Vagina (tissue), 2 donors: ENCODE measurements at regions not wholly inside any gene's neighbourhood (a gene's known extent, or its start where the extent isn't known, plus 50 kb on each side); places are given as distances from the start of the nearest gene placed in this dataset.

Source experiments
- DNase-seq, 2 donors: peaks; one replicate each; pipeline ENCODE4 v3.0.0-alpha.2; 2017; ENCODE audit errors: extremely low spot score in 2 of 2
- H3K27ac ChIP-seq: fragments of 200-600 bp; sonication (generic); one replicate; pipeline ENCODE4 v1.5.1; 2019
- H3K27me3 ChIP-seq: fragments of 200-600 bp; sonication (generic); one replicate; pipeline ENCODE4 v1.5.1; 2019
- H3K36me3 ChIP-seq, 2 donors: fragments of 200-600 bp; sonication (generic); one replicate each; pipeline ENCODE4 v1.5.1; 2017 to 2019
- H3K4me1 ChIP-seq: fragments of 200-600 bp; sonication (generic); one replicate; pipeline ENCODE4 v1.5.1; 2019
- H3K4me3 ChIP-seq, 2 donors: fragments of 200-600 bp; sonication (generic); 1 replicate in 1 of 2; 2 replicates in 1 of 2; pipeline ENCODE4 v1.5.1; 2016 to 2019
- H3K9me3 ChIP-seq: fragments of 200-600 bp; sonication (generic); one replicate; pipeline ENCODE4 v1.5.1; 2019
- POLR2A ChIP-seq, 2 donors: fragments of 450-650 bp; IDR thresholded peaks; one replicate each; pipeline ENCODE4 v1.6.1; 2017; ENCODE audit warnings: antibody characterized with exemption in 2 of 2, mild to moderate bottlenecking in 2 of 2, moderate library complexity in 2 of 2
- POLR2AphosphoS5 ChIP-seq, 2 donors: sonication (generic); formaldehyde crosslinking; IDR thresholded peaks; one replicate each; pipeline ENCODE4 v1.9.0; 2017; ENCODE audit warnings: antibody characterized with exemption in 2 of 2, mild to moderate bottlenecking in 2 of 2, low read depth in 1 of 2; ENCODE audit not compliant: insufficient read depth in 1 of 2
- intact Hi-C: fragments of 100-400 bp; cut with DNase I; formaldehyde crosslinking; loops from one replicate; pipeline ENCODE4 v1.15.1; 2023
- TF ChIP-seq, protein P1 (sequence below), 3 experiments: fragments of 450-650 bp in 2 of 3; fragments of 200-600 bp in 1 of 3; sonication (generic) in 1 of 3; IDR thresholded peaks; one replicate each; pipeline ENCODE4 v1.5.1; 2017 to 2019; ENCODE audit warnings: antibody characterized with exemption in 3 of 3, mild to moderate bottlenecking in 2 of 3, moderate library complexity in 2 of 3

GRCh38 chr10:3990307-3990706 lies 205.3 kb upstream of the KLF6 start:
- H3K4me3 ChIP-seq, result no peak overlapping the region
- intact Hi-C loops, result no loop called here
- TF ChIP-seq POLR2A (IDR thresholded peaks at IDR 0.05) (no peak), POLR2AphosphoS5 (IDR thresholded peaks at IDR 0.05; ENCODE audit: insufficient read depth in 1 of 2, low read depth in 1 of 2) (no peak)
- TF ChIP-seq, protein P1, sequence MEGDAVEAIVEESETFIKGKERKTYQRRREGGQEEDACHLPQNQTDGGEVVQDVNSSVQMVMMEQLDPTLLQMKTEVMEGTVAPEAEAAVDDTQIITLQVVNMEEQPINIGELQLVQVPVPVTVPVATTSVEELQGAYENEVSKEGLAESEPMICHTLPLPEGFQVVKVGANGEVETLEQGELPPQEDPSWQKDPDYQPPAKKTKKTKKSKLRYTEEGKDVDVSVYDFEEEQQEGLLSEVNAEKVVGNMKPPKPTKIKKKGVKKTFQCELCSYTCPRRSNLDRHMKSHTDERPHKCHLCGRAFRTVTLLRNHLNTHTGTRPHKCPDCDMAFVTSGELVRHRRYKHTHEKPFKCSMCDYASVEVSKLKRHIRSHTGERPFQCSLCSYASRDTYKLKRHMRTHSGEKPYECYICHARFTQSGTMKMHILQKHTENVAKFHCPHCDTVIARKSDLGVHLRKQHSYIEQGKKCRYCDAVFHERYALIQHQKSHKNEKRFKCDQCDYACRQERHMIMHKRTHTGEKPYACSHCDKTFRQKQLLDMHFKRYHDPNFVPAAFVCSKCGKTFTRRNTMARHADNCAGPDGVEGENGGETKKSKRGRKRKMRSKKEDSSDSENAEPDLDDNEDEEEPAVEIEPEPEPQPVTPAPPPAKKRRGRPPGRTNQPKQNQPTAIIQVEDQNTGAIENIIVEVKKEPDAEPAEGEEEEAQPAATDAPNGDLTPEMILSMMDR (IDR thresholded peaks at IDR 0.05), result no peak

DNA sequence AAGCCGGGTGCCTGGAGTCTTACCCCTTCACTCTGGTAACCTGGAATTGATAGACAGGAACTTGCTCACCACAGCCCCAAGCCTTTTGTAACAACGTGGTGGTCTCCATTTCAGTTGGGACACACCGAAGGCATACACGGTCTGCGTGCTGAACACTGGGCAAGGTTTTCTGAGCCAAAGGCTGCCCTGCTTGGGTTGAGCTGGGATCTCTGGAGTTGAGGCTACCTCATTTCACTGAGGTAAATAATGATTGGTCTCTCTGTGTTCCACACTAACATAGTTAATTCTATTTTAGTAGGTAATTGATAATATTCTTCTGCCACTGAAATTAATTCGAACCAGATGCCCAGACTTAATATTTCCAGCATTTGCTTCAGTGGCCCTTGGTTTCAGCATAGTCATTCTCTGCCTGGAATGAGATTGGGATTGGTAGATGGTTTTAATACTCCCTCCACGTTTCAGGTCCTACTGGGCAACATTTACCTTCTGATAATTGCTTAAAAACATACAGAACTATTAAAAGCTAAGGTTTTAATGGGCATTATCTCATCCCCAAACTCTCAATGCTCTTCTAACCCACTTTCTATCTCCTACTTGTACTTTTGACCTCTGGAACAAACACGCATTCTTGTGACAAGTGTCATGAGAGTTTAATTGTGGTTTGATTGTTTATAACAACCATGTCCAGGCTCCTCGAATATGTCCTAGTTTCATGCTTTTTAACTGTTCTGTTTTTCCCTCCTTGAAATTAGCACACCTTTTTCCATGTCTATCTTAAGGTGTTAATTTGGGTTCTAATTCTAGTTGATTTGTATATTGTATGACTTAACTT lies 202.3 kb upstream of the KLF6 start:
- DNase-seq, result no peak
- intact Hi-C loops, result no loop called here
- Histone ChIP-seq H3K4me1 (peaks cover 13% of the 10 kb centered on the region), H3K27me3 (no peaks in the 10 kb centered on the region), H3K36me3 (no peaks in the 10 kb centered on the region), H3K27ac (no peak overlapping the region), H3K9me3 (no peaks in the 10 kb centered on the region), H3K4me3 (no peak overlapping the region)
- TF ChIP-seq POLR2AphosphoS5 (IDR thresholded peaks at IDR 0.05; ENCODE audit: insufficient read depth in 1 of 2, low read depth in 1 of 2), result no peak
- TF ChIP-seq, protein P1 (IDR thresholded peaks at IDR 0.05), result no peak
- TF ChIP-seq POLR2A (IDR thresholded peaks at IDR 0.05), result no peak

More at GRCh38 chr10:3990307-3990706, 205.3 kb upstream of the KLF6 start:
- Histone ChIP-seq H3K9me3 (no peaks in the 10 kb centered on the region), H3K27ac (no peak overlapping the region), H3K27me3 (no peaks in the 10 kb centered on the region), H3K4me1 (peaks cover 13% of the 10 kb centered on the region), H3K36me3 (no peaks in the 10 kb centered on the region)
- no peak for DNase-seq

GRCh38 chr10:3986493-3987142 lies 201.6 kb upstream of the KLF6 start:
- H3K27me3 ChIP-seq, result no peaks in the 10 kb centered on the region
- TF ChIP-seq, protein P1 (IDR thresholded peaks at IDR 0.05), result no peak
- TF ChIP-seq POLR2A (IDR thresholded peaks at IDR 0.05) (no peak), POLR2AphosphoS5 (IDR thresholded peaks at IDR 0.05; ENCODE audit: insufficient read depth in 1 of 2, low read depth in 1 of 2) (no peak)
- intact Hi-C loops, result no loop called here
- DNase-seq, result no peak
- no peaks in the 10 kb centered on the region for H3K36me3 ChIP-seq
- no peak overlapping the region for H3K27ac ChIP-seq
- H3K4me1 ChIP-seq, result peaks cover 13% of the 10 kb centered on the region
- no peaks in the 10 kb centered on the region for H3K9me3 ChIP-seq
- no peak overlapping the region for H3K4me3 ChIP-seq

DNA sequence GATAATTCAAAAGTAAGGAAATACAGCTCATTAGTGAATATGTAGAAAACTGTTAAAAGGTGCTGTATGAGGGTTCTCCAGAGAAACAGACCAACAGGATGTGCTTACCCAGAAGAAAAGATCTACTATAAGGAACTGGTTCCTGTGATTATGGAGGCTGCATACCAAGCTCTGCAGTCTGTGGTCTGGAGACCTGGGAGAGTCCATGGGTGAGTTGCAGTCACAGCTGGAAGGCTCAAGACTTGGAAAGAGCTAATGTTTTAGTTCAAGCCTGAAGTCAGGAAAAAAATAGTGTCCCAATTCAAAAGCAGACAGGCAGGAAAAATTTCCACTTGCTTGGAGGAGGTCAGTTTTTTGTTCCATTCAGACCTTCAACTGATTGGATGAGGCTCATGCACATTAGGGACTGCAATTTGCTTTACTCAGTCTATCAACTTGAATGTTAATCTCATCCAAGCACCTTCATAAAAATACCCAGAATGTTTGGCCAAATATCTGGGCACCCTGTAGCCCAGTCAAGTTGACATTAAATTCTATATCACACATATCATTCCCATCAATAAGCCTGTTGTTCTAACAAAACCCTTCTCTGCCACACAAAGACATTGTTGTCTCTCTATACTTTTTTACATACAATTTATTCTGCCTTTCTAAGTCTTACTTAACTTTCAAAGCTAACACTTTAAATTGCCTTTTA lies 197.9 kb upstream of the KLF6 start:
- Histone ChIP-seq H3K9me3 (no peaks in the 10 kb centered on the region), H3K36me3 (no peaks in the 10 kb centered on the region), H3K27me3 (no peaks in the 10 kb centered on the region), H3K4me3 (no peak overlapping the region), H3K27ac (no peak overlapping the region), H3K4me1 (peaks cover 21% of the 10 kb centered on the region)
- intact Hi-C loops, result no loop called here
- DNase-seq, result no peak
- TF ChIP-seq, protein P1 (IDR thresholded peaks at IDR 0.05), result no peak
- TF ChIP-seq POLR2A (IDR thresholded peaks at IDR 0.05) (no peak), POLR2AphosphoS5 (IDR thresholded peaks at IDR 0.05; ENCODE audit: insufficient read depth in 1 of 2, low read depth in 1 of 2) (no peak)
